HCEC 1CT (cell line): ENCODE measurements at regions not wholly inside any gene's neighbourhood (a gene's known extent, or its start where the extent isn't known, plus 50 kb on each side); places are given as distances from the start of the nearest gene placed in this dataset.

Experiments used
- DNase-seq: peaks from one replicate; pipeline ENCODE4 v3.0.0-alpha.2; 2017

GRCh38 chr10:36688717-36689116 is 436.7 kb upstream of the ANKRD30A start:
- DNase-seq: no peak

GRCh38 chr10:36683421-36683820 is 442.0 kb upstream of the ANKRD30A start:
- DNase-seq: no peak

DNA sequence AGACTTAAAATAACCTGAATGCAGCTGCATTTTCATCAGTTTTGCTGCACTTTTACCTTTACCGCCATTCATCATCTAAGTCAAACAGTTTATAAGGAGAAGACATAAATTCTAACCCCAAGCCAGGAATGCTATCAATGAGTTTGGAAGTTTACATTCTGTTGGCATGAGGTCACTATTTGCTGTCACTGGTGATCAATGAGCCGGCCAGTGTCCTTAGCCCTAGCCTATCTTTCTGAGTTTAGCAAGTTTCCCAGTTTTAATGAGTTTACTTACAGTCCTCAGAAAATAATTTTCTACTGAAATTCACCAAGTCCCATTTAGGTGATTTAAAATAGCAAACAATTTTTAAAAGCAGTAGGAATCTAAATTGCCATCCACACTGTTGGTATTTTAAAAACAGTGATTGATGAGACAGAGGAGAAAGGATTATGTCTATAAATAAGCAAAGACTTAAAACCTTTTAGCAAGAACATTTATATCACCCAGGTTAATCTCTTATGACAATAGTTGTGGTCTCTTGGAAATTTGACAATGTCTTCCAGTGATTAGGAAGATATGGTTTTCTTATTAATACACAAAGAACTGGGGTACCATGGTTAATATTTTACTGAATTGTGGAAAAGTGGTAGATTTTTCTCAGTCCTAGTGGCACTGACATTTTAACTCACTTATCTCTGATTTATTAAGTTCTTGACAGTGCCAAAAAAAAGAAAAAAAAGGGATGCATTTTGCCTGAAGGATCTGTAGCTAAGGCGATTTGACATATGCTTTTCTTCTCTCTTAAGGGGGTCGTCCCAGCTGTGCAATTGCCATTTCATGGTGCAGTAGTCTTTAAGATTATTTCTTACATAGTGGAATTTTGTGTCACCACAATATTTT is 443.4 kb upstream of the ANKRD30A start:
- peak; percentile 50 for DNase-seq

GRCh38 chr10:36679554-36679953 is 445.8 kb upstream of the ANKRD30A start:
- DNase-seq: no peak

- DNase-seq: no peak
These were observed 448.0 kb upstream of the ANKRD30A start for GRCh38 chr10:36677431-36677768.

DNA sequence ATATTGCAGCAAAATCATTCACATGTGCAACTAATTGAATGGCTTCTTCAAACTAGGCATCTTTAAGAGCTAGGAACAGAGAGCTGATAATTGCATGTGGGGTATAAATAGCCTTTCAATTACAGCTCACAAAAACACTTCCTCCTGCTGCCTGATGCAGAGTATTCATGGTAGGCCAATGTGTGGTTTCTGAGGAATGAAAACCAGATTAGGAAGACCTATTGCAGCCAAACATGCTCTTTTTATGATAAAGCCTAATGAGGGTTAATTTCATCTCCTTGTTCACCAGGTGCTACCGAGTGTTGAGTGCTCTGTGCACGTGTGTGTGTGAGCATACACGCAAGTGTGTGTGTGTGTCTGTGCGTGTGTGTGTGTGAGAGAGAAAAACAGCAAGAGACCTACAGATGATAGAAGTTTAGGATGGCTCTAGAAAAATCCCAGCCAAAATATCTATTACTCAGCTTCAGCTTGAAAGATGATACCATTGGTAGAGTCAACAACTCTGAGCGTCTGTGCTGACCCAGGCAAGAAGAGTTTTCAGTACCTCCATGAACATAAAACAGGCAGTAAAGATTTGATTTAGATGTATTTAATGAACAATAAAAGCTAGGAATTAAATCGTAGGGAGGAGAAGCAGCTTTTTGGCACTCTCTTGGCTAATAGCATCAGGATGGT is 448.5 kb upstream of the ANKRD30A start:
- DNase-seq: peak; percentile 52

DNA sequence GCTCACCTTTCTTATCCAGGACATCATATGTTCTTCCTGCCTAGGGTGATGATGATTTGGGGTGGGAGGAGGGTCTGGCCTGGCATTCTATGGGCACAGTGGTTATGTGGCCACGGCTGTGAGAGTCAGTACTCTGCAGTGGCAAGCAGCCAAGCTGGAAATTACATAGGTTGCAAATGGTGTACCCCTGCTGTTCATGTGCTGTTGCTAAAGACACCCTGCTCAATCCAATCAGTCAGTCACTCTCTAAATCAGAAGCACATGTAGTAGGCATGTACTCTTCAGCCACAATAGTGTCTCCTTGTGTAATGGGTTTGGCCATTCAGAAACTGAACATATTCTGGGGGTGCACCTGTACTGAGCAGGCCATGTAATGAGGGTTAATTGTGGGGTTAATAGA is 449.1 kb upstream of the ANKRD30A start:
- DNase-seq: no peak

DNA sequence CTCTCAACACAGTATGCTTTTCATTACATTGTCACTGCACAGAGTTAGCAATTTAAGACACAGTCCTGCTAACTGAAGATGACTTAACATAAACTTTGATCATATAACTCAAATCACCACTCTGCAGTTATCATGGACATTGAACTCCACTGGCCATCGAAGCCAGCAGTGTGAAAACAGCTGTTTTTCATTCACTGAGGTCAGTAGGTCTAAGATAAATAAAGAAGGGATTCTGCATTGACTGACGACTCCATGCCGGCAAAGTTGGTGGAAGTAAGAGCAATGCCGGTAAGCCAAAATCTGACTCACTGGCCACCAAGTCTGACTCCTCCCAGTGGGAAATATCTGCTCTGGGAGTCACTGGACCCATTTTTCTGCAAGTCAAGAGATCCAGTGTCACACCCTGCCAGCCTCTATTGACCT is 449.9 kb upstream of the ANKRD30A start:
- DNase-seq: peak; percentile 89

DNA sequence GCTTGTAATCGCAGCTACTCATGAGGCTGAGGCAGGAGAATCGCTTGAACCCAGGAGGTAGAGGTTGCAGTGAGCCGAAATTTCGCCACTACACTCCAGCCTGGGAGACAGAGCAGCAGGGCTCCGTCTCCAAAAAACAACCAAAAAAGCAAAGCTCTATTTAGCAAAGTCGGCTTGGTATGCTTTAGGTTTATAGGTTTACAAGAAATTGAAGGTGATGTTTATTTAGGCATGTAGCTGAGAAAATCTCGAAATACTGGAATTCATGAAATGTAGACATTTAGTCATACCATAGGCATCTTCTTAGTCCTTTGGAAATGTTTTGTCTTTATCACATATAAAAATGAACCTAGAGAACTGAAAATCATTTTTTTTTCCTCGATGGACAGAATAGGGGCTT is 453.8 kb upstream of the ANKRD30A start:
- peak; percentile 39 for DNase-seq

DNA sequence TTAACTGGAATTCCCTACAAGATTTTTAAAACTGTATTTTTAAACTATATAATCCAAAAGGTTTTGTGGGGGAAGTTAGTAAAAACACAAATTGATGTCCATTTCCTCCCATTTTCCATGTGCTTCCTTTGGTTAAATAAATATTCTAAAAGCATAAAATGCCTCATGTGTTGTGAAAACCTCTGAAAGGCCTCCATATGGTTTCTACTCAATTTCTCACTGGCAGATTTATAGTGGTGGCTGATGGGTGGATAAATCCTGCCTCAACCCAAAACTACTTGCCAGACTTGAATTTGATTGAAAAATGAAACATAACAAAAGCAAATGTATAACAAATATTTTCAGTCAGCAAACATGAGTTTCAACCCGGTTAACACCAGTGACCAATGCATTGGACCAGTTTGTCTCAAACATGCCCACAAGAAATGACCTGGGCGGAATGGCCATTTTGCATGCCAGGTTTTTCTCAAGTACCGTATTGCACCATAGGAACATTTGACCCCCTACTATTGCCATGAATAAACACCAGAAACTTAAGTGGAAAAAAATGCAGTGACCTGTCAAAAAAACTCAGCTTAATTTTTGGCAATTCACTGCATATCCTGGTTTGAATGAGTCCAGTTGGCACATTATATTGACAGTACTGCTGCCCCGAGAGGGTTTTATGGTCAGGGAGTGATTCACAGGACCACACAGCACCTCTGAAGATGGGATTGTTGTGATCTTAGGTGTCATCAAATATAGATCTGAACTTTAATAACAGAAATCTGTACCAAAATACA is 454.6 kb upstream of the ANKRD30A start:
- peak; percentile 30 for DNase-seq

DNA sequence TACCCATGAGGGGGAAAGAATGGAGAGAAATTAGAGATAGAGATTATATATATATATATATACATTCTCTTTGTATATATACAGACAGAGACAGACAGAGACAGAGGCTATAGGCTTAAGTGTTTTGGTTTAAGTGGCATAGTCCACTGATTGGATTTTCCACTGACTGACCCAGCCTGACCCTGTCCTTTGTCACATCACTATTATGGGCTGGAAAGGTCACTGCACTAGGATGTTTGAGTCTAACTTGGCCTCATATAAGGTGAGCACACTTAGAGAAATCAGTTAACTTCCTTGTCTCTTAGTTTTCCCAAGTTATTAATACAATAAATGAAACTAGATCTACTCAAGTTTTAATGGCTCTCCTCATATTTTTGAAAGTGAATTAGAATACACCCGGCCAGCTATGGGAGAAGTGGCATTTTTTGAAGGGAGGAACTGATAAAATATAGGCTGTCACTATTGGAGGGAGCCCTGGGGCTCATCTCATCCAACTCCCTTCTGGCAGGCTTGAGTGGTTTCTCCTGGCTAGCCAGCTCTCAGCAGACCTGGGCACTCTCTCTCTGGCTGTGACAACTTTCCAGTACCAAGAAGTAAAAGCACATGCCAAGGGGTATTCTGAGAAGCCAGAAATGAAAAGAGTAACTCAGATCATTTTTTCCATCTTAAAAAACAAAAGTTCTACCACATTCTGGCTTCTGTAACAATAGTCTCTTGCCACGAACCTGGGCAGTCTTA is 455.6 kb upstream of the ANKRD30A start:
- no peak for DNase-seq

GRCh38 chr10:36666451-36666850 is 458.9 kb upstream of the ANKRD30A start:
- DNase-seq: no peak

DNA sequence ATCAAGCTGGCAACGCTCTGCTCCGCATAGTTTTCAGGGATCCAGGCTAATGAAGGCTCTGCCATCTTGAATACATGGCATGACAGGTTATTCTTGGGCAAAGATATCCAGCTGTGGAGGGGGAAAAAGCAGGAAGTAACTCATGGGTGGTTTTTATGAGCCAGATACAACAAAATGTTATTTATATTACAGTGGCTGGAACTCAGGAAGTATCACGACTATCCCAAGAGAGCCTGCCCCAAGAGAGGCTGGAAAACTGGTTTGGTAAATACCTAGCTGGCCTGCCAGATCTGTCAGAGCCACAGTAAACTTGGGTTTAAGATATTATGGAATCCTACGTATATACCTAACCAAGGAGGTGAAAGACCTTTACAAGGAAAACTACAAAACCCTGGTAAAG is 462.8 kb upstream of the ANKRD30A start:
- DNase-seq: no peak

DNA sequence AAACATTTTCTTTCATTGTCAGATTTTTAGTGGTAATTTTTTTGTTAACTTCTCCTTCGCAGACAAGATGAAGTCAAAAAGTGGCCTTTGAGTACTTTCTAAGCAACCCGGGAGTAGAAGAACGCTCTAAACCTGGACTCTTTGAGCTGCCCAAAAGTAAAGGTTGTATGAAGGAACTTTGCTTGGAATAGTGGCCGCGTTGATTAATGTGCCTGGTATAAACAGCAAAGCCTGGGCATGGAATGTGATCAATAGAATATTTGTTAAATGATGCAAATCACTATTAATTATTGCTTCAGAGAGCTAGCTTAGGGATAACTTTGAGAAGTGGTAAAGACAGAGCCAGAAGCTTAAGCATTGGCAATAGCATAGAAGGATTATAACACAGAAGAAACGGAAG is 475.1 kb upstream of the ANKRD30A start:
- no peak for DNase-seq

- DNase-seq: no peak
These were observed 477.9 kb upstream of the ANKRD30A start for GRCh38 chr10:36647540-36647939.

DNA sequence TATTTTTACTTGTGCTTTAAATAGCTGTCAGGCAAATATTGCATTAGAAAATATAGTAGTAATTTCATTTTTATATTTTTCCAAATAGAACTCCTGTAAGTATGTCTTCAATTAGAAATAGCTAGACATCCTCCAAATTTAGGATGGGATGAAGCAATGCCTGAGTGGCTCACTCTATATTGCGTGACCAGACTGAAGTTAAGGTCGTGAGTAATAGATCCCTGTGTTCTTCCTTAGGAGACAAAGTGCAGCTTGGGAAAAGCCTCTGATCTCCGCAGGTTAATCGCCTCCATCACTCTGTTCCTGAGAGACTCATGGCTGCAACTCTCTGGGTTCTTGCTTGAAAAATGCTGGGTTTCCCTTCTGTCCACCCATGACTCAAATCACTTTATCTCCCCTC is 484.8 kb upstream of the ANKRD30A start:
- DNase-seq: no peak

GRCh38 chr10:36638462-36639155 is 486.8 kb upstream of the ANKRD30A start:
- DNase-seq: peak; percentile 9

- no peak for DNase-seq
These were observed 488.5 kb upstream of the ANKRD30A start for GRCh38 chr10:36636879-36637278.

DNA sequence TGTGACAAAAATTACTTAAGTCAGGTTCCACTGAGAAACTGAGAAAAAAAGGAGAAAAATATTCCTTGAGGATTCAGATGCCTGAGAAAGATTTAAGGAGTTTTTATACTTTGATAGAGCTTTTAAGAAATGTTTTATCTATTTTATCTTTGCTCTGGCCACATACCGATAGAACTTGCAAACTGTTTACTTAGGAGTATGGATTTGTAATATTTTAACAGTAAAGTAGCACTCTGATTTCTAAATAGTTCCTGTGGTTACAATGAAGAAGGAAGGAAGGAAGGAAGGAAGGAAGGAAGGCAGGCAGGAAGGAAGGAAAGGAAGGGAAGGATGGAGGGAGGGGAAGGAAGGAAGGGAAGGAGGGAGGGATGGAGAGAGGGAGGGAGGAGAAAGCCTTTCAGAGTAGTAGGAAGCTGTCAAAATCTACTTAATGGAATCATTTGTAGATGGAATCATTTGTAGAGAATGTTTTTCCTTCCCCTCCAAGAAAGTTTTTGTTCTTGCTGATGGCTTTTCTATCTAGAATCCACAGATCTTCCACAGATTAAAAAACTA is 489.0 kb upstream of the ANKRD30A start:
- DNase-seq: no peak

GRCh38 chr10:36634916-36635315 is 490.5 kb upstream of the ANKRD30A start:
- DNase-seq: peak; percentile 75

DNA sequence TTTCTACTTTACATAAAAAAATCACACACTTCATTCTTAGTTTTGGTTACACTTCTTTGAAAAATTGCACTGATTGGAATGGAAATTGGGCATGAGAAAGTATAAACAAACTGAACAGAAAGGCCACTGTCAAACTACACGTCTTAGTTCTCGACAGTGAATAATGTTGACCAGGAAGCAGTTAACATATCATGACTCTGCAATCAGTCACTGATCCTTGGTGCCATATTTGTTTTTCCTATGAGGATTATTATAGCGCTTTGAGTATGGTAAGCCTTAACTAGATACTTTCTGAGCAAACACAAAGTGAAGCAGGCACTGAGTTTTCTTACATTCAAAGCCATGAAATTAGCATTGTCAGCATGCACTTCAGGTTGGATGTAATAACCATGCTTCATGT is 495.1 kb upstream of the ANKRD30A start:
- DNase-seq: no peak

- DNase-seq: no peak
These were observed 495.9 kb upstream of the ANKRD30A start for GRCh38 chr10:36629476-36629875.
